ENCODE measurements at regions not wholly inside any gene's neighbourhood (a gene's known extent, or its start where the extent isn't known, plus 50 kb on each side); places are given as distances from the start of the nearest gene placed in this dataset.

DNA sequence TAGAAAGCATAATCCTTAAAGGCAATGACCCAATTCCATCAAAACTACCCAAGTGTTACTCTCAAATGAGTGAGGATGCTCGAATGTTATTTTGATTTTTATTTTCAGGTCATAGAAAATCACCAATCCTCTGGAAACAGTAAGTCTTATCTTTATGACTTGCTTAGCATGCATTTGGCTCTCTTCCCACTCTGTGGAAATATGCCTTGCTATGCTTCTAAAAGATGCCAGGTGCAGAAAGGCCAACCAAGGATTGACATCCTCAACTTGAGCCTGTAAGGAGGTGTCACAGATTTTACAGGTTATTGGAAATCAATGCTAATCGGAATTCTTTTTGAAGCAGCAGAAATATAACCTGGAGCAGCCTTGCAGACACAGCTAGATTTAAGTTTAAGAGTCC is 543.9 kb upstream of the LINC00305 start:
- TF ChIP-seq, protein P1, sequence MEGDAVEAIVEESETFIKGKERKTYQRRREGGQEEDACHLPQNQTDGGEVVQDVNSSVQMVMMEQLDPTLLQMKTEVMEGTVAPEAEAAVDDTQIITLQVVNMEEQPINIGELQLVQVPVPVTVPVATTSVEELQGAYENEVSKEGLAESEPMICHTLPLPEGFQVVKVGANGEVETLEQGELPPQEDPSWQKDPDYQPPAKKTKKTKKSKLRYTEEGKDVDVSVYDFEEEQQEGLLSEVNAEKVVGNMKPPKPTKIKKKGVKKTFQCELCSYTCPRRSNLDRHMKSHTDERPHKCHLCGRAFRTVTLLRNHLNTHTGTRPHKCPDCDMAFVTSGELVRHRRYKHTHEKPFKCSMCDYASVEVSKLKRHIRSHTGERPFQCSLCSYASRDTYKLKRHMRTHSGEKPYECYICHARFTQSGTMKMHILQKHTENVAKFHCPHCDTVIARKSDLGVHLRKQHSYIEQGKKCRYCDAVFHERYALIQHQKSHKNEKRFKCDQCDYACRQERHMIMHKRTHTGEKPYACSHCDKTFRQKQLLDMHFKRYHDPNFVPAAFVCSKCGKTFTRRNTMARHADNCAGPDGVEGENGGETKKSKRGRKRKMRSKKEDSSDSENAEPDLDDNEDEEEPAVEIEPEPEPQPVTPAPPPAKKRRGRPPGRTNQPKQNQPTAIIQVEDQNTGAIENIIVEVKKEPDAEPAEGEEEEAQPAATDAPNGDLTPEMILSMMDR (conservative IDR thresholded peaks at IDR 0.05), result no peak
- TF ChIP-seq ZFX (IDR thresholded peaks at IDR 0.05), result no peak
